ENCODE measurements at regions not wholly inside any gene's neighbourhood (a gene's known extent, or its start where the extent isn't known, plus 50 kb on each side); places are given as distances from the start of the nearest gene placed in this dataset.

- Histone ChIP-seq H3K9me3 (ENCODE audit: control insufficient read depth, low read length) (no peaks in the 10 kb centered on the region), H3K4me1 (ENCODE audit: control insufficient read depth, insufficient read depth, low read length) (peaks cover 8% of the 10 kb centered on the region), H3K4me3 (ENCODE audit: low read length) (no peak overlapping the region), H3K27ac (ENCODE audit: low read depth, low read length) (no peak overlapping the region), H3K27me3 (ENCODE audit: control insufficient read depth, insufficient read depth, low read length, poor library complexity, severe bottlenecking) (no peaks in the 10 kb centered on the region), H3K9ac (ENCODE audit: extremely low read depth, low read length, poor library complexity, severe bottlenecking) (no peak overlapping the region), H3K36me3 (ENCODE audit: control insufficient read depth, insufficient read depth, low read length) (no peaks in the 10 kb centered on the region)
- Mint-ChIP-seq H3K9me3 (no peaks in the 10 kb centered on the region), H3K4me1 (peaks cover 18% of the 10 kb centered on the region), H3K27ac (no peak overlapping the region), H3K27me3 (ENCODE audit: insufficient read depth) (no peaks in the 10 kb centered on the region), H3K36me3 (ENCODE audit: low read depth) (no peaks in the 10 kb centered on the region), H3K4me3 (no peak overlapping the region)
- 100% methylated on average over 1 to 2 of the region's 2 CpGs for WGBS, 2 experiments (ENCODE audit: insufficient coverage in 1 of 2, insufficient read length in 1 of 2)
- no peak for TF ChIP-seq CTCF (conservative IDR thresholded peaks at IDR 0.05)
- no peak for DNase-seq
Measured at GRCh38 chr15:81909011-81909358, 136.8 kb downstream of the MEX3B start.

DNA sequence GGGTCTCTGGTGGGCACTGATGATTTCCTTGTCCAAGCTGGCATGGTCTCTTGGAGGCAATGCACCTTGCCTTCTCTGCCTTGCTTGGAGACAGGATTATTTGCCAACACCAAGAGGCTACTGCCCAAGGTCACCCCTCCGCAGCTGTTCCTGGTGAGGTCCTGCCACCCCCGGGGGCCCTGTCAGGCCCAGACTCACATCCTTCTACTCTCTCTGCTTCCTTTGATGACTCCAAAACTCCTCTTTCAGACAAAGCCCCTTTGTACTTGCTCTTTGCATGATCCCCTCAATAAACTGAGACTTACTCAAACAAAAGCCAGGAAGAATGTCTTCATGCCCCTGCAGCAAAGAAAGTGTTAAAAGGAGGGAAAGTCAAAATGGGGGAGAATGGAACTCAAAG, 137.7 kb downstream of the MEX3B start:
- DNase-seq = no peak
- Histone ChIP-seq H3K27me3 (ENCODE audit: control insufficient read depth, insufficient read depth, low read length, poor library complexity, severe bottlenecking) (no peaks in the 10 kb centered on the region), H3K4me3 (ENCODE audit: low read length) (no peak overlapping the region), H3K4me1 (ENCODE audit: control insufficient read depth, insufficient read depth, low read length) (peaks cover 6% of the 10 kb centered on the region), H3K9ac (ENCODE audit: extremely low read depth, low read length, poor library complexity, severe bottlenecking) (no peak overlapping the region), H3K27ac (ENCODE audit: low read depth, low read length) (no peak overlapping the region), H3K9me3 (ENCODE audit: control insufficient read depth, low read length) (no peaks in the 10 kb centered on the region), H3K36me3 (ENCODE audit: control insufficient read depth, insufficient read depth, low read length) (no peaks in the 10 kb centered on the region)
- no peak overlapping the region for H3K27ac Mint-ChIP-seq
- WGBS, 2 experiments (ENCODE audit: insufficient coverage in 1 of 2, insufficient read length in 1 of 2) = 37 to 89% methylated on average over 2 of the region's 2 CpGs
- H3K4me1 Mint-ChIP-seq = peaks cover 13% of the 10 kb centered on the region
- H3K36me3 Mint-ChIP-seq (ENCODE audit: low read depth) = peaks cover 3% of the 10 kb centered on the region
- no peaks in the 10 kb centered on the region for H3K9me3 Mint-ChIP-seq
- H3K4me3 Mint-ChIP-seq = no peak overlapping the region
- TF ChIP-seq CTCF (conservative IDR thresholded peaks at IDR 0.05) = no peak
- H3K27me3 Mint-ChIP-seq (ENCODE audit: insufficient read depth) = no peaks in the 10 kb centered on the region

GRCh38 chr15:81907521-81907920, 138.3 kb downstream of the MEX3B start:
- peaks cover 10% of the 10 kb centered on the region for H3K4me1 Mint-ChIP-seq
- no peaks in the 10 kb centered on the region for H3K27me3 Mint-ChIP-seq (ENCODE audit: insufficient read depth)
- 100% methylated on average over 1 of the region's 1 CpG; no CpG with 5 or more reads in 1 of the 2 experiments for WGBS, 2 experiments (ENCODE audit: insufficient coverage in 1 of 2, insufficient read length in 1 of 2)
- Histone ChIP-seq H3K27me3 (ENCODE audit: control insufficient read depth, insufficient read depth, low read length, poor library complexity, severe bottlenecking) (no peaks in the 10 kb centered on the region), H3K4me3 (ENCODE audit: low read length) (no peak overlapping the region), H3K4me1 (ENCODE audit: control insufficient read depth, insufficient read depth, low read length) (peaks cover 3% of the 10 kb centered on the region), H3K27ac (ENCODE audit: low read depth, low read length) (no peak overlapping the region), H3K9me3 (ENCODE audit: control insufficient read depth, low read length) (no peaks in the 10 kb centered on the region), H3K36me3 (ENCODE audit: control insufficient read depth, insufficient read depth, low read length) (no peaks in the 10 kb centered on the region), H3K9ac (ENCODE audit: extremely low read depth, low read length, poor library complexity, severe bottlenecking) (no peak overlapping the region)
- no peaks in the 10 kb centered on the region for H3K9me3 Mint-ChIP-seq
- no peak overlapping the region for H3K4me3 Mint-ChIP-seq
- TF ChIP-seq CTCF (conservative IDR thresholded peaks at IDR 0.05) = no peak
- no peak overlapping the region for H3K27ac Mint-ChIP-seq
- peaks cover 3% of the 10 kb centered on the region for H3K36me3 Mint-ChIP-seq (ENCODE audit: low read depth)
- no peak for DNase-seq

All from endodermal cell (in vitro differentiated cells).